CD4-positive, alpha-beta T cell (primary cell): ENCODE measurements at regions not wholly inside any gene's neighbourhood (a gene's known extent, or its start where the extent isn't known, plus 50 kb on each side); places are given as distances from the start of the nearest gene placed in this dataset.
A peak's percentile ranks its signal among the peaks of the same experiment; 100 is the strongest.

Source experiments
- ATAC-seq: fragments of 200-7000 bp; cut with Tn5 transposase; one replicate; pipeline ENCODE4 v1.10.0; 2022; ENCODE audit warnings: mild to moderate bottlenecking; ENCODE audit not compliant: poor library complexity
- CTCF ChIA-PET: fragments of 350-600 bp; sonication (Branson Sonifier 250); formaldehyde crosslinking; loops from one replicate; lab custom pipeline; 2021; ENCODE audit warnings: antibody characterized with exemption, inconsistent platforms; lab: Charles Lee
- POLR2A ChIA-PET: fragments of 350-600 bp; sonication (Branson Sonifier 250); formaldehyde crosslinking; loops from one replicate; lab custom pipeline; 2021; ENCODE audit warnings: antibody characterized with exemption, inconsistent platforms; lab: Charles Lee
- DNase-seq, 14 experiments: peaks; one replicate each; pipeline ENCODE4 v3.0.0-alpha.2; 2013 to 2020; ENCODE audit warnings: mixed read lengths in 2 of 14
- H3K27ac ChIP-seq, 2 donors: one replicate each; pipeline versions ENCODE4 v1.5.1 to v1.7.0; 2013; ENCODE audit warnings: low read length in 2 of 2, low read depth in 1 of 2, mild to moderate bottlenecking in 1 of 2
- H3K27me3 ChIP-seq, 2 experiments: 1 replicate in 1 of 2; 2 replicates in 1 of 2; pipeline versions ENCODE4 v1.6.1 to v1.7.0; 2013; ENCODE audit warnings: low read length in 2 of 2, control low read depth in 1 of 2, mild to moderate bottlenecking in 1 of 2, moderate library complexity in 1 of 2; ENCODE audit not compliant: insufficient read depth in 2 of 2, control insufficient read depth in 1 of 2
- H3K36me3 ChIP-seq: one replicate; pipeline ENCODE4 v1.6.1; 2013; ENCODE audit warnings: low read length, control low read depth; ENCODE audit not compliant: insufficient read depth
- H3K4me1 ChIP-seq: one replicate; pipeline ENCODE4 v1.6.1; 2013; ENCODE audit warnings: low read length, control low read depth; ENCODE audit not compliant: insufficient read depth
- H3K4me3 ChIP-seq: one replicate; pipeline ENCODE4 v1.5.1; 2013; ENCODE audit warnings: mild to moderate bottlenecking, low read length, moderate library complexity
- H3K9me3 ChIP-seq, 2 experiments: 1 replicate in 1 of 2; 2 replicates in 1 of 2; pipeline versions ENCODE4 v1.6.1 to v1.7.0; 2013; ENCODE audit warnings: low read length in 2 of 2, mild to moderate bottlenecking in 2 of 2, control low read depth in 1 of 2, moderate library complexity in 1 of 2; ENCODE audit not compliant: control insufficient read depth in 1 of 2, insufficient read depth in 1 of 2
- H3K27ac Mint-ChIP-seq: one replicate; pipeline ENCODE4 v1.8.0; 2020; ENCODE audit warnings: mixed read lengths
- H3K27me3 Mint-ChIP-seq: one replicate; pipeline ENCODE4 v1.8.0; 2021; ENCODE audit warnings: mixed read lengths
- H3K36me3 Mint-ChIP-seq: one replicate; pipeline ENCODE4 v1.8.0; 2021; ENCODE audit warnings: low read depth, mixed read lengths
- H3K4me1 Mint-ChIP-seq: one replicate; pipeline ENCODE4 v1.8.0; 2021; ENCODE audit warnings: low read depth, mixed read lengths
- H3K4me3 Mint-ChIP-seq: one replicate; pipeline ENCODE4 v1.8.0; 2020; ENCODE audit warnings: mild to moderate bottlenecking, mixed read lengths
- H3K9me3 Mint-ChIP-seq: one replicate; pipeline ENCODE4 v1.8.0; 2020; ENCODE audit warnings: mixed read lengths
- CTCF ChIP-seq: fragments of 200-600 bp; IDR thresholded peaks from one replicate; pipeline ENCODE4 v1.8.0; 2022; ENCODE audit warnings: antibody characterized with exemption, mild to moderate bottlenecking
- intact Hi-C, 2 experiments: fragments of 100-400 bp; cut with DNase I in 1 of 2; cut with micrococcal nuclease in 1 of 2; formaldehyde crosslinking; loops; one replicate each; pipeline versions ENCODE4 v1.15.1 to v1.9.0; 2023 to 2025; cut with DNase I, micrococcal nuclease

GRCh38 chr5:154611341-154611767 lies 133.3 kb upstream of the HAND1 start:
- Mint-ChIP-seq H3K4me1 (peaks cover 10% of the 10 kb centered on the region), H3K4me3 (peak overlapping the region; percentile 18), H3K9me3 (no peaks in the 10 kb centered on the region), H3K27ac (no peak overlapping the region), H3K27me3 (peaks cover 75% of the 10 kb centered on the region), H3K36me3 (no peaks in the 10 kb centered on the region)
- TF ChIP-seq CTCF = no peak
- Histone ChIP-seq H3K9me3 (peaks cover 0 to 18% of the 10 kb centered on the region in 2 experiments), H3K4me3 (no peak overlapping the region), H3K36me3 (no peaks in the 10 kb centered on the region), H3K27ac (no peak overlapping the region), H3K27me3 (peaks cover 32 to 51% of the 10 kb centered on the region in 2 experiments), H3K4me1 (peaks cover 13% of the 10 kb centered on the region)
- ChIA-PET POLR2A (no interaction called here), CTCF (no interaction called here)
- intact Hi-C loops = no loop called here
- no peak for DNase-seq
- no peak for ATAC-seq

- ChIA-PET CTCF (no interaction called here), POLR2A (no interaction called here)
- Mint-ChIP-seq H3K4me1 (peaks cover 10% of the 10 kb centered on the region), H3K27ac (no peak overlapping the region), H3K36me3 (no peaks in the 10 kb centered on the region), H3K27me3 (peaks cover 77% of the 10 kb centered on the region), H3K9me3 (no peaks in the 10 kb centered on the region), H3K4me3 (peak overlapping the region; percentile 51)
- Histone ChIP-seq H3K27ac (no peak overlapping the region), H3K4me3 (peak overlapping the region; percentile 22), H3K9me3 (peaks cover 0 to 18% of the 10 kb centered on the region in 2 experiments), H3K36me3 (no peaks in the 10 kb centered on the region), H3K27me3 (peaks cover 32 to 58% of the 10 kb centered on the region in 2 experiments), H3K4me1 (peaks cover 13% of the 10 kb centered on the region)
- peak; percentile 60 for ATAC-seq
- intact Hi-C loops = loop anchor here in 1 of 2 experiments (1.0 kb wide), 1 partner anchor 143 kb away; no protein-coding TSS in a partner anchor
- TF ChIP-seq CTCF = no peak
- peak in 13 of 14 experiments; percentile 11 to 65 (median 26) for DNase-seq
Observed at GRCh38 chr5:154610321-154611154, 132.5 kb upstream of the HAND1 start.

GRCh38 chr5:154609251-154609650 lies 131.2 kb upstream of the HAND1 start:
- Mint-ChIP-seq H3K9me3 (no peaks in the 10 kb centered on the region), H3K27ac (no peak overlapping the region), H3K27me3 (peaks cover 77% of the 10 kb centered on the region), H3K4me1 (peaks cover 10% of the 10 kb centered on the region), H3K36me3 (no peaks in the 10 kb centered on the region), H3K4me3 (no peak overlapping the region)
- no peak overlapping the region for H3K4me3 ChIP-seq
- ATAC-seq (no peak), DNase-seq (no peak)
- POLR2A ChIA-PET = no interaction called here
- peaks cover 0 to 18% of the 10 kb centered on the region in 2 experiments for H3K9me3 ChIP-seq
- no peaks in the 10 kb centered on the region for H3K36me3 ChIP-seq
- intact Hi-C loops = loop anchor here in 1 of 2 experiments (10.0 kb wide), 1 partner anchor 144 kb away; no protein-coding TSS in a partner anchor
- no peak for TF ChIP-seq CTCF
- CTCF ChIA-PET = no interaction called here
- peaks cover 13% of the 10 kb centered on the region for H3K4me1 ChIP-seq
- H3K27me3 ChIP-seq = peaks cover 37 to 58% of the 10 kb centered on the region in 2 experiments
- H3K27ac ChIP-seq = no peak overlapping the region
